Ovary (tissue), 7 donors: ENCODE measurements at regions not wholly inside any gene's neighbourhood (a gene's known extent, or its start where the extent isn't known, plus 50 kb on each side); places are given as distances from the start of the nearest gene placed in this dataset.

Experiments used
- DNase-seq, 5 donors: peaks; one replicate each; pipeline ENCODE4 v3.0.0-alpha.2; 2019 to 2020
- H3K27ac ChIP-seq, 2 donors: fragments of 200-600 bp; one replicate each; pipeline versions ENCODE4 v1.5.1 to v1.8.0; 2019 to 2022
- H3K27me3 ChIP-seq: fragments of 200-600 bp; one replicate; pipeline ENCODE4 v1.8.0; 2022
- H3K36me3 ChIP-seq: fragments of 200-600 bp; sonication (generic); one replicate; pipeline ENCODE4 v1.5.1; 2019
- H3K4me1 ChIP-seq: one replicate; pipeline ENCODE4 v1.8.1; 2013; ENCODE audit warnings: mild to moderate bottlenecking, moderate library complexity; ENCODE audit not compliant: insufficient read depth
- H3K4me3 ChIP-seq: fragments of 200-600 bp; sonication (generic); one replicate; pipeline ENCODE4 v1.5.1; 2017
- H3K9me3 ChIP-seq, 2 donors: fragments of 200-600 bp in 1 of 2; sonication (generic) in 1 of 2; one replicate each; pipeline versions ENCODE4 v1.5.1 to v1.8.1; 2013 to 2019; ENCODE audit warnings: mild to moderate bottlenecking in 1 of 2, moderate library complexity in 1 of 2
- CTCF ChIP-seq, 3 donors: fragments of 450-650 bp in 2 of 3; fragments of 200-600 bp in 1 of 3; IDR thresholded peaks; one replicate each; pipeline versions ENCODE4 v1.5.1 to v1.8.0; 2016 to 2022; ENCODE audit warnings: antibody characterized with exemption in 3 of 3, mild to moderate bottlenecking in 1 of 3
- EP300 ChIP-seq: sonication (generic); formaldehyde crosslinking; IDR thresholded peaks from one replicate; pipeline ENCODE4 v1.6.1; 2017; ENCODE audit warnings: antibody characterized with exemption
- POLR2A ChIP-seq: fragments of 450-650 bp; IDR thresholded peaks from one replicate; pipeline ENCODE4 v1.6.1; 2017; ENCODE audit warnings: antibody characterized with exemption, mild to moderate bottlenecking, moderate library complexity
- WGBS, 3 donors: extraction: QIAGEN DNeasy Blood & Tissue Kit in 1 of 3; methylation state at CpG; one replicate each; pipeline versions ENCODE4 v1.1.5 to v1.1.7; 2013 to 2017; 5-methylcytosine and 5-hydroxymethylcytosine counted together
- intact Hi-C, 4 donors: fragments of 100-400 bp; cut with DNase I; formaldehyde crosslinking; loops; one replicate each; pipeline versions ENCODE4 v1.11.0 to v1.15.1; 2022 to 2023
- donor health status: DM: no; HTN: no; CAD: no; lungs with moderate emphysema.
- donor health status: DM: no; HTN: no; CAD: no.
- donor health status: Bipolar disorder and iron deficiency.
- donor health status: DM: no; HTN: no; CAD: no.
- donor health status: DM: yes; HTN: yes; CAD: no.

- 79 to 87% (median 82%) methylated on average over 5 of the region's 5 CpGs for whole genome bisulfite sequencing, 3 donors
- Histone ChIP-seq H3K9me3 (no peaks in the 10 kb centered on the region), H3K4me3 (no peak overlapping the region), H3K27me3 (no peaks in the 10 kb centered on the region), H3K36me3 (no peaks in the 10 kb centered on the region), H3K27ac (no peak overlapping the region), H3K4me1 (no peaks in the 10 kb centered on the region)
- TF ChIP-seq POLR2A, result no peak
- TF ChIP-seq EP300, result no peak
- TF ChIP-seq CTCF (IDR thresholded peaks at IDR 0.05), result no peak
- DNase-seq, result no peak
- intact Hi-C loops, result no loop called here
Measured at GRCh38 chr10:5314840-5315239, 49.9 kb upstream of the UCN3 start.
